NCI-H2081 (cell line): ENCODE measurements at regions not wholly inside any gene's neighbourhood (a gene's known extent, or its start where the extent isn't known, plus 50 kb on each side); places are given as distances from the start of the nearest gene placed in this dataset.
"Not testable (repeated sequence)": the region's sequence is repeated elsewhere in the genome, so short reads cannot be mapped to it uniquely, and the experiment has no call there.

ENCODE experiments used
- DNase-seq, 2 experiments: peaks; one replicate each; lab custom pipeline; 2025; lab: John Stamatoyannopoulos, UW

- not testable (repeated sequence) for DNase-seq
Observed at GRCh38 chr2:242109819-242110218, 240.3 kb downstream of the RTP5 start.

- not testable (repeated sequence) for DNase-seq
Observed at GRCh38 chr2:242111954-242112353, 242.4 kb downstream of the RTP5 start.

- DNase-seq = not testable (repeated sequence)
Observed at GRCh38 chr2:242113492-242113891, 244.0 kb downstream of the RTP5 start.

- DNase-seq = not testable (repeated sequence)
Observed at GRCh38 chr2:242116676-242117075, 247.1 kb downstream of the RTP5 start.

GRCh38 chr2:242117305-242117704, 247.8 kb downstream of the RTP5 start:
- DNase-seq = not testable (repeated sequence)

GRCh38 chr2:242119682-242120081, 250.2 kb downstream of the RTP5 start:
- DNase-seq = not testable (repeated sequence)

GRCh38 chr2:242130682-242131081, 261.2 kb downstream of the RTP5 start:
- not testable (repeated sequence) for DNase-seq

- DNase-seq = not testable (repeated sequence)
Observed at GRCh38 chr2:242159921-242160320, 290.4 kb downstream of the RTP5 start.

GRCh38 chr2:242165115-242165514, 295.6 kb downstream of the RTP5 start:
- DNase-seq = not testable (repeated sequence)

GRCh38 chr2:242171290-242171689, 301.8 kb downstream of the RTP5 start:
- not testable (repeated sequence) for DNase-seq
